H1 (cell line): ENCODE measurements at regions not wholly inside any gene's neighbourhood (a gene's known extent, or its start where the extent isn't known, plus 50 kb on each side); places are given as distances from the start of the nearest gene placed in this dataset.

ENCODE experiments used
- CTCF ChIA-PET: fragments of 300-600 bp; sonication (Branson Sonifier 250); formaldehyde crosslinking; loops from one replicate; lab custom pipeline; 2021; ENCODE audit not compliant: partially characterized antibody; lab: Charles Lee
- POLR2A ChIA-PET: fragments of 300-600 bp; sonication (Branson Sonifier 250); formaldehyde crosslinking; loops from one replicate; lab custom pipeline; 2021; ENCODE audit warnings: inconsistent platforms; ENCODE audit not compliant: partially characterized antibody; lab: Charles Lee
- DNase-seq, 2 experiments: peaks; one replicate each; pipeline versions ENCODE4 v3.0.0 to v3.0.0-alpha.2; 2010 to 2022; ENCODE audit warnings: low spot score in 2 of 2, low read depth in 1 of 2, mixed read lengths in 1 of 2
- FAIRE-seq: peaks from 2 replicates; lab custom pipeline; 2011; peaks lifted over from hg19 to GRCh38; lab: Jason Lieb, UNC
- H2AFZ ChIP-seq: 2 replicates; pipeline ENCODE4 v1.8.1; 2012; ENCODE audit warnings: low read length, inconsistent platforms
- H2AK5ac ChIP-seq: 2 replicates; pipeline ENCODE4 v1.6.1; 2013; ENCODE audit warnings: low read depth, low read length
- H2BK120ac ChIP-seq: replicated peaks from 2 replicates; pipeline ENCODE3; 2013; ENCODE audit warnings: low read depth, low read length, inconsistent platforms
- H2BK12ac ChIP-seq: 2 replicates; pipeline ENCODE4 v1.6.1; 2013; ENCODE audit warnings: low read depth, low read length
- H2BK15ac ChIP-seq: 2 replicates; pipeline ENCODE4 v1.6.1; 2013; ENCODE audit warnings: low read length
- H2BK20ac ChIP-seq: 2 replicates; pipeline ENCODE4 v1.6.1; 2013; ENCODE audit warnings: low read length
- H2BK5ac ChIP-seq: 2 replicates; pipeline ENCODE4 v1.6.1; 2013; ENCODE audit warnings: low read depth, low read length
- H3K14ac ChIP-seq: 2 replicates; pipeline ENCODE4 v1.6.1; 2013; ENCODE audit warnings: inconsistent platforms; ENCODE audit not compliant: insufficient read length
- H3K18ac ChIP-seq: 2 replicates; pipeline ENCODE4 v1.6.1; 2013; ENCODE audit warnings: low read length; ENCODE audit errors: extremely low read depth
- H3K23ac ChIP-seq: 2 replicates; pipeline ENCODE4 v1.6.1; 2013; ENCODE audit warnings: inconsistent platforms; ENCODE audit not compliant: insufficient read length
- H3K23me2 ChIP-seq: 2 replicates; pipeline ENCODE4 v1.6.1; 2013; ENCODE audit warnings: low read depth, low read length
- H3K27ac ChIP-seq: 2 replicates; pipeline ENCODE4 v1.6.1; 2011; ENCODE audit warnings: low read depth, low read length, inconsistent platforms
- H3K27me3 ChIP-seq, 4 experiments: replicated peaks in 1 of 4; 1 replicate in 1 of 4; 2 replicates in 3 of 4; pipeline versions ENCODE4 v1.6.1 to v1.8.1; 2011 to 2013; ENCODE audit warnings: low read length in 3 of 4, mild to moderate bottlenecking in 3 of 4, inconsistent platforms in 2 of 4, mixed read lengths in 2 of 4, moderate library complexity in 1 of 4; ENCODE audit not compliant: control insufficient read depth in 3 of 4, insufficient read depth in 3 of 4; ENCODE audit errors: extremely low read depth in 1 of 4
- H3K36me3 ChIP-seq, 4 experiments: 2 replicates each; pipeline versions ENCODE4 v1.6.1 to v1.8.1; 2011 to 2013; ENCODE audit warnings: mild to moderate bottlenecking in 4 of 4, low read length in 3 of 4, moderate library complexity in 2 of 4, control low read depth in 1 of 4, inconsistent platforms in 1 of 4; ENCODE audit not compliant: insufficient read depth in 4 of 4, control insufficient read depth in 2 of 4
- H3K4ac ChIP-seq: replicated peaks from 2 replicates; pipeline ENCODE3; 2013; ENCODE audit warnings: low read length, low read depth, mixed read lengths, inconsistent platforms; ENCODE audit not compliant: insufficient read length
- H3K4me1 ChIP-seq, 4 experiments: replicated peaks in 1 of 4; 1 replicate in 1 of 4; 2 replicates in 3 of 4; pipeline versions ENCODE4 v1.6.1 to v1.8.1; 2011 to 2013; ENCODE audit warnings: low read length in 3 of 4, inconsistent platforms in 2 of 4, mixed read lengths in 1 of 4; ENCODE audit not compliant: insufficient read depth in 4 of 4, control insufficient read depth in 3 of 4
- H3K4me2 ChIP-seq, 2 experiments: 2 replicates each; pipeline versions ENCODE4 v1.6.1 to v1.8.1; 2011 to 2013; ENCODE audit warnings: low read depth in 2 of 2, low read length in 2 of 2, control low read depth in 1 of 2, inconsistent platforms in 1 of 2, mild to moderate bottlenecking in 1 of 2; ENCODE audit not compliant: insufficient read depth in 1 of 2
- H3K4me3 ChIP-seq, 4 experiments: fragments of 200-600, 300-600 bp in 1 of 4; sonication (generic), shearing (Covaris generic), sonication (Bioruptor Twin) in 1 of 4; 2 replicates each; pipeline versions ENCODE4 v1.5.1 to v1.8.1; 2011 to 2016; ENCODE audit warnings: low read length in 4 of 4, low read depth in 3 of 4, control low read depth in 2 of 4, inconsistent platforms in 2 of 4, mild to moderate bottlenecking in 2 of 4, mixed read lengths in 1 of 4, moderate library complexity in 1 of 4; ENCODE audit not compliant: insufficient read depth in 2 of 4; ENCODE audit errors: extremely low read depth in 1 of 4
- H3K56ac ChIP-seq: replicated peaks from 2 replicates; pipeline ENCODE3; 2013; ENCODE audit warnings: low read depth, mild to moderate bottlenecking, mixed read lengths, low read length, inconsistent platforms; ENCODE audit not compliant: insufficient read length
- H3K79me1 ChIP-seq: 2 replicates; pipeline ENCODE4 v1.6.1; 2013; ENCODE audit warnings: low read depth, low read length, control low read depth
- H3K79me2 ChIP-seq, 2 experiments: 2 replicates each; pipeline versions ENCODE4 v1.6.1 to v1.8.1; 2012 to 2013; ENCODE audit warnings: low read length in 2 of 2, mild to moderate bottlenecking in 2 of 2, inconsistent platforms in 1 of 2; ENCODE audit not compliant: insufficient read depth in 2 of 2, control insufficient read depth in 1 of 2
- H3K9ac ChIP-seq, 4 experiments: replicated peaks in 1 of 4; 1 replicate in 1 of 4; 2 replicates in 3 of 4; pipeline versions ENCODE4 v1.6.1 to v1.8.1; 2011 to 2013; ENCODE audit warnings: low read depth in 3 of 4, low read length in 3 of 4, control low read depth in 2 of 4, mild to moderate bottlenecking in 2 of 4, moderate library complexity in 2 of 4, inconsistent platforms in 1 of 4; ENCODE audit errors: extremely low read depth in 1 of 4
- H3K9me3 ChIP-seq, 2 experiments: 2 replicates each; pipeline versions ENCODE4 v1.6.1 to v1.8.1; 2012 to 2013; ENCODE audit warnings: mild to moderate bottlenecking in 2 of 2, moderate library complexity in 2 of 2, control low read depth in 1 of 2, inconsistent platforms in 1 of 2, low read depth in 1 of 2, low read length in 1 of 2, mixed read lengths in 1 of 2; ENCODE audit not compliant: insufficient read depth in 2 of 2
- H4K20me1 ChIP-seq, 2 experiments: replicated peaks in 1 of 2; 2 replicates each; pipeline versions ENCODE3 to v1.8.1; 2011 to 2013; ENCODE audit warnings: inconsistent platforms in 2 of 2, low read length in 2 of 2, mild to moderate bottlenecking in 1 of 2; ENCODE audit not compliant: insufficient read depth in 2 of 2, control insufficient read depth in 1 of 2
- H4K5ac ChIP-seq: 2 replicates; pipeline ENCODE4 v1.6.1; 2013; ENCODE audit warnings: low read length, low read depth, mixed read lengths, inconsistent platforms; ENCODE audit not compliant: insufficient read length
- H4K8ac ChIP-seq: 2 replicates; pipeline ENCODE4 v1.8.0; 2013; ENCODE audit warnings: mild to moderate bottlenecking, moderate library complexity, low read length, inconsistent platforms; ENCODE audit not compliant: insufficient read depth; ENCODE audit errors: extremely low read depth
- H4K91ac ChIP-seq: replicated peaks from 2 replicates; pipeline ENCODE3; 2013; ENCODE audit warnings: low read length, mixed read lengths, inconsistent platforms; ENCODE audit not compliant: insufficient read length
- CBX5 ChIP-seq: fragments of 300-800, 300-1000 bp; sonication (generic); IDR thresholded peaks from 2 replicates; pipeline ENCODE4 v1.7.1; 2016; ENCODE audit warnings: antibody characterized with exemption, low read length, low read depth
- MAX ChIP-seq: IDR thresholded peaks from 2 replicates; pipeline ENCODE4 v1.6.1; 2012; ENCODE audit warnings: inconsistent platforms
- RAD21 ChIP-seq, 2 experiments: IDR thresholded peaks in 1 of 2; conservative IDR thresholded peaks in 1 of 2; 2 replicates each; pipeline ENCODE4 v1.6.1; 2011; ENCODE audit warnings: low read depth in 2 of 2, low read length in 2 of 2, improper control_type of control experiment in 1 of 2, inconsistent platforms in 1 of 2, mild to moderate bottlenecking in 1 of 2, moderate library complexity in 1 of 2
- WGBS, 2 experiments: shearing (Covaris generic) in 1 of 2; methylation state at CpG; one replicate each; pipeline versions ENCODE4 v1.1.6 to v1.1.7; 2013 to 2015; ENCODE audit warnings: low lambda C conversion rate in 2 of 2, mixed read lengths in 2 of 2, inconsistent platforms in 1 of 2, low coverage in 1 of 2, missing lambda C conversion rate in 1 of 2; ENCODE audit not compliant: insufficient replicate concordance in 2 of 2, insufficient coverage in 1 of 2, insufficient read length in 1 of 2; ENCODE audit errors: extremely low coverage in 1 of 2, missing lambda C conversion rate in 1 of 2; 5-methylcytosine and 5-hydroxymethylcytosine counted together

DNA sequence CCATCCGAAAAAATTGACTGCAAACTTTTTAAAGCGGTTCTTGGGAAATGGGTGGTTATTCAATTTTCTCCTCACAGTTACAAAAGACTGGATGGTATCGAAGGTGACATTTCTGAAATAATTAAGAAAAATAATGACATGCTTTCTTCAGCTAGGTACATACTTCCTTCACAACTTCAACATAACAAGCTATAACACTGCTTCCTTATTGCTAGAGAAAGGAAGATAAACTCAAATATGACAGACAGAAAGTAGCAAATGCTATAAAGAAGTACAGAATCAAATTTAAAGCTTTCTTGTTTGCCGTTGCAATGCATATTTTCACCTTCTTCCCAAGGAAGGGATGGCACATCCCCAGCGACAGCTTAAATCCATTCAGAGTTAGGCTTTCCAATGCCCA, 93.5 kb upstream of the EFNA5 start:
- 93% methylated on average over 5 of the region's 5 CpGs; no CpG with 5 or more reads in 1 of the 2 experiments for WGBS, 2 experiments
- no peak overlapping the region for H3K4me3 ChIP-seq
- no peak overlapping the region for H3K27ac ChIP-seq
- no peak overlapping the region for H3K23ac ChIP-seq
- H3K4ac ChIP-seq = no peak overlapping the region
- H2BK20ac ChIP-seq = no peak overlapping the region
- H4K20me1 ChIP-seq = no peaks in the 10 kb centered on the region
- FAIRE-seq = no peak
- DNase-seq = no peak
- H2BK15ac ChIP-seq = no peak overlapping the region
- H3K18ac ChIP-seq = no peak overlapping the region
- no peak overlapping the region for H2BK5ac ChIP-seq
- no peak overlapping the region for H4K8ac ChIP-seq
- no peaks in the 10 kb centered on the region; a peak in 1 of 7 replicates for H3K4me1 ChIP-seq
- no peak overlapping the region for H2BK120ac ChIP-seq
- H3K27me3 ChIP-seq = no peaks in the 10 kb centered on the region; a peak in 1 of 7 replicates
- H3K79me1 ChIP-seq = no peaks in the 10 kb centered on the region
- H3K9ac ChIP-seq = no peak overlapping the region
- ChIA-PET POLR2A (no interaction called here), CTCF (no interaction called here)
- no peaks in the 10 kb centered on the region for H3K23me2 ChIP-seq
- no peak overlapping the region for H2AK5ac ChIP-seq
- no peak overlapping the region for H4K91ac ChIP-seq
- H3K9me3 ChIP-seq = no peaks in the 10 kb centered on the region
- H2BK12ac ChIP-seq = no peak overlapping the region
- no peaks in the 10 kb centered on the region for H3K79me2 ChIP-seq
- no peak overlapping the region for H3K4me2 ChIP-seq
- H4K5ac ChIP-seq = no peak overlapping the region
- no peaks in the 10 kb centered on the region for H3K36me3 ChIP-seq
- H3K56ac ChIP-seq = no peak overlapping the region
- no peak overlapping the region for H3K14ac ChIP-seq
- H2AFZ ChIP-seq = no peak overlapping the region
- TF ChIP-seq MAX = no peak
- TF ChIP-seq RAD21 (IDR thresholded peaks at IDR 0.05 in 1 of 2, conservative IDR thresholded peaks at IDR 0.05 in 1 of 2; ENCODE audit: low read depth in 2 of 2, low read length in 2 of 2) = no peak
- TF ChIP-seq CBX5 = no peak
